H1 (cell line): ENCODE measurements at regions not wholly inside any gene's neighbourhood (a gene's known extent, or its start where the extent isn't known, plus 50 kb on each side); places are given as distances from the start of the nearest gene placed in this dataset.

Source experiments
- CTCF ChIA-PET: fragments of 300-600 bp; sonication (Branson Sonifier 250); formaldehyde crosslinking; loops from one replicate; lab custom pipeline; 2021; ENCODE audit not compliant: partially characterized antibody; lab: Charles Lee
- POLR2A ChIA-PET: fragments of 300-600 bp; sonication (Branson Sonifier 250); formaldehyde crosslinking; loops from one replicate; lab custom pipeline; 2021; ENCODE audit warnings: inconsistent platforms; ENCODE audit not compliant: partially characterized antibody; lab: Charles Lee
- DNase-seq, 2 experiments: peaks; one replicate each; pipeline versions ENCODE4 v3.0.0 to v3.0.0-alpha.2; 2010 to 2022; ENCODE audit warnings: low spot score in 2 of 2, low read depth in 1 of 2, mixed read lengths in 1 of 2
- FAIRE-seq: peaks from 2 replicates; lab custom pipeline; 2011; peaks lifted over from hg19 to GRCh38; lab: Jason Lieb, UNC
- H2AFZ ChIP-seq: 2 replicates; pipeline ENCODE4 v1.8.1; 2012; ENCODE audit warnings: low read length, inconsistent platforms
- H2AK5ac ChIP-seq: 2 replicates; pipeline ENCODE4 v1.6.1; 2013; ENCODE audit warnings: low read depth, low read length
- H2BK120ac ChIP-seq: replicated peaks from 2 replicates; pipeline ENCODE3; 2013; ENCODE audit warnings: low read depth, low read length, inconsistent platforms
- H2BK12ac ChIP-seq: 2 replicates; pipeline ENCODE4 v1.6.1; 2013; ENCODE audit warnings: low read depth, low read length
- H2BK15ac ChIP-seq: 2 replicates; pipeline ENCODE4 v1.6.1; 2013; ENCODE audit warnings: low read length
- H2BK20ac ChIP-seq: 2 replicates; pipeline ENCODE4 v1.6.1; 2013; ENCODE audit warnings: low read length
- H2BK5ac ChIP-seq: 2 replicates; pipeline ENCODE4 v1.6.1; 2013; ENCODE audit warnings: low read depth, low read length
- H3K14ac ChIP-seq: 2 replicates; pipeline ENCODE4 v1.6.1; 2013; ENCODE audit warnings: inconsistent platforms; ENCODE audit not compliant: insufficient read length
- H3K18ac ChIP-seq: 2 replicates; pipeline ENCODE4 v1.6.1; 2013; ENCODE audit warnings: low read length; ENCODE audit errors: extremely low read depth
- H3K23ac ChIP-seq: 2 replicates; pipeline ENCODE4 v1.6.1; 2013; ENCODE audit warnings: inconsistent platforms; ENCODE audit not compliant: insufficient read length
- H3K23me2 ChIP-seq: 2 replicates; pipeline ENCODE4 v1.6.1; 2013; ENCODE audit warnings: low read depth, low read length
- H3K27ac ChIP-seq: 2 replicates; pipeline ENCODE4 v1.6.1; 2011; ENCODE audit warnings: low read depth, low read length, inconsistent platforms
- H3K27me3 ChIP-seq, 4 experiments: replicated peaks in 1 of 4; 1 replicate in 1 of 4; 2 replicates in 3 of 4; pipeline versions ENCODE4 v1.6.1 to v1.8.1; 2011 to 2013; ENCODE audit warnings: low read length in 3 of 4, mild to moderate bottlenecking in 3 of 4, inconsistent platforms in 2 of 4, mixed read lengths in 2 of 4, moderate library complexity in 1 of 4; ENCODE audit not compliant: control insufficient read depth in 3 of 4, insufficient read depth in 3 of 4; ENCODE audit errors: extremely low read depth in 1 of 4
- H3K36me3 ChIP-seq, 4 experiments: 2 replicates each; pipeline versions ENCODE4 v1.6.1 to v1.8.1; 2011 to 2013; ENCODE audit warnings: mild to moderate bottlenecking in 4 of 4, low read length in 3 of 4, moderate library complexity in 2 of 4, control low read depth in 1 of 4, inconsistent platforms in 1 of 4; ENCODE audit not compliant: insufficient read depth in 4 of 4, control insufficient read depth in 2 of 4
- H3K4ac ChIP-seq: replicated peaks from 2 replicates; pipeline ENCODE3; 2013; ENCODE audit warnings: low read length, low read depth, mixed read lengths, inconsistent platforms; ENCODE audit not compliant: insufficient read length
- H3K4me1 ChIP-seq, 4 experiments: replicated peaks in 1 of 4; 1 replicate in 1 of 4; 2 replicates in 3 of 4; pipeline versions ENCODE4 v1.6.1 to v1.8.1; 2011 to 2013; ENCODE audit warnings: low read length in 3 of 4, inconsistent platforms in 2 of 4, mixed read lengths in 1 of 4; ENCODE audit not compliant: insufficient read depth in 4 of 4, control insufficient read depth in 3 of 4
- H3K4me2 ChIP-seq, 2 experiments: 2 replicates each; pipeline versions ENCODE4 v1.6.1 to v1.8.1; 2011 to 2013; ENCODE audit warnings: low read depth in 2 of 2, low read length in 2 of 2, control low read depth in 1 of 2, inconsistent platforms in 1 of 2, mild to moderate bottlenecking in 1 of 2; ENCODE audit not compliant: insufficient read depth in 1 of 2
- H3K4me3 ChIP-seq, 4 experiments: fragments of 200-600, 300-600 bp in 1 of 4; sonication (generic), shearing (Covaris generic), sonication (Bioruptor Twin) in 1 of 4; 2 replicates each; pipeline versions ENCODE4 v1.5.1 to v1.8.1; 2011 to 2016; ENCODE audit warnings: low read length in 4 of 4, low read depth in 3 of 4, control low read depth in 2 of 4, inconsistent platforms in 2 of 4, mild to moderate bottlenecking in 2 of 4, mixed read lengths in 1 of 4, moderate library complexity in 1 of 4; ENCODE audit not compliant: insufficient read depth in 2 of 4; ENCODE audit errors: extremely low read depth in 1 of 4
- H3K56ac ChIP-seq: replicated peaks from 2 replicates; pipeline ENCODE3; 2013; ENCODE audit warnings: low read depth, mild to moderate bottlenecking, mixed read lengths, low read length, inconsistent platforms; ENCODE audit not compliant: insufficient read length
- H3K79me1 ChIP-seq: 2 replicates; pipeline ENCODE4 v1.6.1; 2013; ENCODE audit warnings: low read depth, low read length, control low read depth
- H3K79me2 ChIP-seq, 2 experiments: 2 replicates each; pipeline versions ENCODE4 v1.6.1 to v1.8.1; 2012 to 2013; ENCODE audit warnings: low read length in 2 of 2, mild to moderate bottlenecking in 2 of 2, inconsistent platforms in 1 of 2; ENCODE audit not compliant: insufficient read depth in 2 of 2, control insufficient read depth in 1 of 2
- H3K9ac ChIP-seq, 4 experiments: replicated peaks in 1 of 4; 1 replicate in 1 of 4; 2 replicates in 3 of 4; pipeline versions ENCODE4 v1.6.1 to v1.8.1; 2011 to 2013; ENCODE audit warnings: low read depth in 3 of 4, low read length in 3 of 4, control low read depth in 2 of 4, mild to moderate bottlenecking in 2 of 4, moderate library complexity in 2 of 4, inconsistent platforms in 1 of 4; ENCODE audit errors: extremely low read depth in 1 of 4
- H3K9me3 ChIP-seq, 2 experiments: 2 replicates each; pipeline versions ENCODE4 v1.6.1 to v1.8.1; 2012 to 2013; ENCODE audit warnings: mild to moderate bottlenecking in 2 of 2, moderate library complexity in 2 of 2, control low read depth in 1 of 2, inconsistent platforms in 1 of 2, low read depth in 1 of 2, low read length in 1 of 2, mixed read lengths in 1 of 2; ENCODE audit not compliant: insufficient read depth in 2 of 2
- H4K20me1 ChIP-seq, 2 experiments: replicated peaks in 1 of 2; 2 replicates each; pipeline versions ENCODE3 to v1.8.1; 2011 to 2013; ENCODE audit warnings: inconsistent platforms in 2 of 2, low read length in 2 of 2, mild to moderate bottlenecking in 1 of 2; ENCODE audit not compliant: insufficient read depth in 2 of 2, control insufficient read depth in 1 of 2
- H4K5ac ChIP-seq: 2 replicates; pipeline ENCODE4 v1.6.1; 2013; ENCODE audit warnings: low read length, low read depth, mixed read lengths, inconsistent platforms; ENCODE audit not compliant: insufficient read length
- H4K8ac ChIP-seq: 2 replicates; pipeline ENCODE4 v1.8.0; 2013; ENCODE audit warnings: mild to moderate bottlenecking, moderate library complexity, low read length, inconsistent platforms; ENCODE audit not compliant: insufficient read depth; ENCODE audit errors: extremely low read depth
- H4K91ac ChIP-seq: replicated peaks from 2 replicates; pipeline ENCODE3; 2013; ENCODE audit warnings: low read length, mixed read lengths, inconsistent platforms; ENCODE audit not compliant: insufficient read length
- CBX8 ChIP-seq: fragments of 300-800, 300-1000 bp; sonication (generic); IDR thresholded peaks from 2 replicates; pipeline ENCODE4 v1.7.1; 2016; ENCODE audit warnings: low read depth, low read length, borderline replicate concordance
- CHD1 ChIP-seq: IDR thresholded peaks from 2 replicates; pipeline ENCODE4 v1.6.1; 2012; ENCODE audit warnings: low read depth, low read length, improper control_type of control experiment
- EP300 ChIP-seq, 2 experiments: IDR thresholded peaks; 1 replicate in 1 of 2; 2 replicates in 1 of 2; pipeline ENCODE4 v1.6.1; 2011 to 2012; ENCODE audit warnings: low read depth in 2 of 2, low read length in 2 of 2, mild to moderate bottlenecking in 2 of 2, borderline replicate concordance in 1 of 2, inconsistent platforms in 1 of 2, moderate library complexity in 1 of 2
- MAFK ChIP-seq: IDR thresholded peaks from 2 replicates; pipeline ENCODE4 v1.6.1; 2012; ENCODE audit warnings: low read depth, mild to moderate bottlenecking, improper control_type of control experiment, low read length
- SP4 ChIP-seq: IDR thresholded peaks from 2 replicates; pipeline ENCODE4 v1.6.1; 2012; ENCODE audit warnings: low read length, inconsistent platforms
- TCF12 ChIP-seq: IDR thresholded peaks from 2 replicates; pipeline ENCODE4 v1.6.1; 2011; ENCODE audit warnings: low read depth, mild to moderate bottlenecking, low read length
- WGBS, 2 experiments: shearing (Covaris generic) in 1 of 2; methylation state at CpG; one replicate each; pipeline versions ENCODE4 v1.1.6 to v1.1.7; 2013 to 2015; ENCODE audit warnings: low lambda C conversion rate in 2 of 2, mixed read lengths in 2 of 2, inconsistent platforms in 1 of 2, low coverage in 1 of 2, missing lambda C conversion rate in 1 of 2; ENCODE audit not compliant: insufficient replicate concordance in 2 of 2, insufficient coverage in 1 of 2, insufficient read length in 1 of 2; ENCODE audit errors: extremely low coverage in 1 of 2, missing lambda C conversion rate in 1 of 2; 5-methylcytosine and 5-hydroxymethylcytosine counted together

DNA sequence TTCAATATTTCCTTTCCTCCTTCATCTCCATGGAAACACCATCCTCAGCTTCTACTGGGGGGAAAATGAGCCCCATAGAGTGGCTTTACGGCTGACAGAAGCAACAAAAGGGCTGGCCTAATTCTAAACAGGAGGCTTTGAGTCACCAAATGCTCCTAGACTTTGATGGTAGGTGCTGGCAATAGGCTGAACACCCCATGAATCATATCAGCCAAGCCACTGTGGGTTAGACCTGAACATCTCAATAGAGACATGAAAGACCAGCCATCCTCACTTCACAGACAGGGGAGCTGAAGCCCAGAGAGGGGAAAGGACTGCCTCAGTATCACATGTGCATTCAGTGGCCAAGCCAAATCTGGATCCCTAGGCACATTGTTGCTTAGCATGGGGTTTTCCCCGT is 107.6 kb downstream of the AMER1 start:
- Histone ChIP-seq H3K79me2 (no peaks in the 10 kb centered on the region), H2BK120ac (no peak overlapping the region), H3K9me3 (no peaks in the 10 kb centered on the region), H3K23ac (no peak overlapping the region), H2BK20ac (no peak overlapping the region), H2BK15ac (no peak overlapping the region), H2AK5ac (no peak overlapping the region), H2BK5ac (no peak overlapping the region), H3K23me2 (no peaks in the 10 kb centered on the region), H3K4me2 (no peak overlapping the region)
- no peak for TF ChIP-seq TCF12
- no peak for TF ChIP-seq SP4
- no peak for TF ChIP-seq CHD1
- no peak for TF ChIP-seq CBX8
- no peak for TF ChIP-seq EP300 (IDR thresholded peaks at IDR 0.05; ENCODE audit: borderline replicate concordance in 1 of 2, low read depth in 2 of 2, low read length in 2 of 2)
- no peak for TF ChIP-seq MAFK
- TF ChIP-seq, all 59 proteins: peak for 0
- Histone ChIP-seq H3K27me3 (no peaks in the 10 kb centered on the region), H2AFZ (no peak overlapping the region), H3K18ac (no peak overlapping the region), H4K5ac (no peak overlapping the region), H4K91ac (no peak overlapping the region), H3K4ac (no peak overlapping the region), H4K20me1 (no peaks in the 10 kb centered on the region), H3K9ac (no peak overlapping the region), H4K8ac (no peak overlapping the region), H3K4me1 (no peaks in the 10 kb centered on the region), H3K36me3 (no peaks in the 10 kb centered on the region), H2BK12ac (no peak overlapping the region), H3K79me1 (no peaks in the 10 kb centered on the region), H3K4me3 (no peak overlapping the region), H3K14ac (no peak overlapping the region), H3K27ac (no peak overlapping the region), H3K56ac (no peak overlapping the region)
- no peak for DNase-seq
- FAIRE-seq = no peak
- 94% methylated on average over 2 of the region's 2 CpGs; no CpG with 5 or more reads in 1 of the 2 experiments for WGBS, 2 experiments
- ChIA-PET CTCF (interaction anchor here (1.0 kb wide), 1 partner anchor 107 kb away, joined by 5 read pairs; the partner anchor contains the start of gene AMER1), POLR2A (interaction anchor here (0.7 kb wide), 1 partner anchor 133 kb away, joined by 3 read pairs; the partner anchor contains the start of gene ASB12)
